Upper lobe of right lung (tissue), 1 donor: ENCODE measurements at regions not wholly inside any gene's neighbourhood (a gene's known extent, or its start where the extent isn't known, plus 50 kb on each side); places are given as distances from the start of the nearest gene placed in this dataset.
A peak's percentile ranks its signal among the peaks of the same experiment; 100 is the strongest.

Source experiments
- ATAC-seq: fragments of 200-7000 bp; cut with Tn5 transposase; one replicate; pipeline ENCODE4 v1.9.1; 2020; ENCODE audit warnings: mild to moderate bottlenecking, moderate library complexity
- DNase-seq: peaks from one replicate; pipeline ENCODE4 v3.0.0-alpha.2; 2020
- H3K27ac ChIP-seq: fragments of 200-600 bp; one replicate; pipeline ENCODE4 v1.8.0; 2022
- H3K27me3 ChIP-seq: fragments of 200-600 bp; one replicate; pipeline ENCODE4 v1.8.0; 2022; ENCODE audit warnings: mild to moderate bottlenecking
- H3K36me3 ChIP-seq: fragments of 200-600 bp; one replicate; pipeline ENCODE4 v1.8.0; 2022
- H3K4me1 ChIP-seq: fragments of 200-600 bp; one replicate; pipeline ENCODE4 v1.8.0; 2022
- H3K4me3 ChIP-seq: fragments of 200-600 bp; one replicate; pipeline ENCODE4 v1.8.0; 2022; ENCODE audit warnings: mild to moderate bottlenecking
- H3K9me3 ChIP-seq: fragments of 200-600 bp; one replicate; pipeline ENCODE4 v1.8.0; 2022
- intact Hi-C: fragments of 100-400 bp; cut with DNase I; formaldehyde crosslinking; loops from one replicate; pipeline ENCODE4 v1.11.0; 2022
- TF ChIP-seq, protein P1 (sequence below): fragments of 200-600 bp; IDR thresholded peaks from one replicate; pipeline ENCODE4 v1.8.0; 2022; ENCODE audit warnings: antibody characterized with exemption
- donor health status: DM: no; HTN: yes; CAD: no; lungs with severe emphysema.

- TF ChIP-seq, protein P1, sequence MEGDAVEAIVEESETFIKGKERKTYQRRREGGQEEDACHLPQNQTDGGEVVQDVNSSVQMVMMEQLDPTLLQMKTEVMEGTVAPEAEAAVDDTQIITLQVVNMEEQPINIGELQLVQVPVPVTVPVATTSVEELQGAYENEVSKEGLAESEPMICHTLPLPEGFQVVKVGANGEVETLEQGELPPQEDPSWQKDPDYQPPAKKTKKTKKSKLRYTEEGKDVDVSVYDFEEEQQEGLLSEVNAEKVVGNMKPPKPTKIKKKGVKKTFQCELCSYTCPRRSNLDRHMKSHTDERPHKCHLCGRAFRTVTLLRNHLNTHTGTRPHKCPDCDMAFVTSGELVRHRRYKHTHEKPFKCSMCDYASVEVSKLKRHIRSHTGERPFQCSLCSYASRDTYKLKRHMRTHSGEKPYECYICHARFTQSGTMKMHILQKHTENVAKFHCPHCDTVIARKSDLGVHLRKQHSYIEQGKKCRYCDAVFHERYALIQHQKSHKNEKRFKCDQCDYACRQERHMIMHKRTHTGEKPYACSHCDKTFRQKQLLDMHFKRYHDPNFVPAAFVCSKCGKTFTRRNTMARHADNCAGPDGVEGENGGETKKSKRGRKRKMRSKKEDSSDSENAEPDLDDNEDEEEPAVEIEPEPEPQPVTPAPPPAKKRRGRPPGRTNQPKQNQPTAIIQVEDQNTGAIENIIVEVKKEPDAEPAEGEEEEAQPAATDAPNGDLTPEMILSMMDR = no peak
- intact Hi-C loops = no loop called here
- ATAC-seq (peak; percentile 49), DNase-seq (no peak)
- Histone ChIP-seq H3K4me3 (no peak overlapping the region), H3K27me3 (peaks cover 6% of the 10 kb centered on the region), H3K9me3 (no peaks in the 10 kb centered on the region), H3K36me3 (no peaks in the 10 kb centered on the region), H3K4me1 (no peaks in the 10 kb centered on the region), H3K27ac (no peak overlapping the region)
These were observed 83.3 kb upstream of the HELT start for GRCh38 chr4:184934961-184935360.

DNA sequence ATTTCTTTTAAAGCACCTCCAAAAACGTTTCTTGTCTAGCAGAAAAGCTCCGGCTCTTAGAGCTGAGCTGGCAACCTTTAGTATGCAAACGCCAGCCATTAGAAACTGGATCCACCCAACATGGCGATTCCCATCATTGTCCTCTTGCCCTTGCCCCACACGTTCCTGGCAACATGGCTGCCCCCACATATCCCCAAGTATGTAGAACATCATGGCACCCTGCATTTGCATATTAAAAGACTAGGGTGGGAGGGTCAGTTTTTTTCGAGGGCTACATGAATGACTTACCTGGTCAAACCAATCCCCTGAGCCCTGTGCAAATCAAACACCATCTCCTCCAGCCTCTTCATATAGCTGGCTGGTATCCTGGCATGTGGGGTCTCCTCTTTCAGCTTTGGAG is 82.2 kb upstream of the HELT start:
- DNase-seq (no peak), ATAC-seq (no peak)
- TF ChIP-seq, protein P1 = no peak
- Histone ChIP-seq H3K36me3 (no peaks in the 10 kb centered on the region), H3K9me3 (no peaks in the 10 kb centered on the region), H3K4me3 (no peak overlapping the region), H3K4me1 (no peaks in the 10 kb centered on the region), H3K27ac (no peak overlapping the region), H3K27me3 (peaks cover 6% of the 10 kb centered on the region)
- intact Hi-C loops = no loop called here

DNA sequence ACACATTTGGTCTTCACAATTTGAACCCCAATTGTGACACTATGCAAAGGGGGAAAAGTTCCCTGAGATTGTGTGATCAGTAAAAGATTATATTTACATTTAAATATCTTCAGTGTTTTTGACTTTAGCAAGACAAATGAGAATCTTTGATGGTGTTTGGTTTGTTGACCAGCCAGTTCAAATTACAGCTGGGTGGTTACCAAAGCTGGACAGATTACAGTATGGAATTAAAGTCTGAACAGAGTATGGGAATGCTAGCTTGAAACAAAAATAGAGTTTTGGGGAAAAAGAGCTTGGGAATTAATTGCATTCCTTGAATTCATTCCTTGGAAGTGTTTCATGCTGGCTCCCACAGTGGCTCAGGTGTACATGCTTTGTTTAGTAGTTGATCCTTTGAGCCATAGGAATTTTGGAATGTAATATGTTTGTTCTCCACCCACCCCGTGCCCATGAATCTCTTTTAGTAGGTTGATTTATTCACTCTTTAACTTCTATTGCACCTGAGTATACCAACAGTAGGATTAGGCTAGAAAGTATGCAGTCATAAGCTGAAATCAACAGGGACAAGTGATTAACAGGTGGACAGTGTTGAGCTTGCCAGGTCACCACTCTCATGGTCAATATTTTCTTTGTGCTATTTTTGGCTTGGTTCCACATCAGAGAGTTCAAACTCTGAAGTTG is 81.1 kb upstream of the HELT start:
- intact Hi-C loops = no loop called here
- no peak for ATAC-seq

GRCh38 chr4:184937745-184938144 is 80.5 kb upstream of the HELT start:
- Histone ChIP-seq H3K27ac (no peak overlapping the region), H3K9me3 (no peaks in the 10 kb centered on the region), H3K4me3 (no peak overlapping the region), H3K4me1 (no peaks in the 10 kb centered on the region), H3K36me3 (no peaks in the 10 kb centered on the region), H3K27me3 (peaks cover 6% of the 10 kb centered on the region)
- ATAC-seq (no peak), DNase-seq (no peak)
- intact Hi-C loops = no loop called here
- TF ChIP-seq, protein P1 = no peak

More for the DNA sequence above, 81.1 kb upstream of the HELT start:
- no peaks in the 10 kb centered on the region for H3K36me3 ChIP-seq
- no peaks in the 10 kb centered on the region for H3K4me1 ChIP-seq
- peaks cover 6% of the 10 kb centered on the region for H3K27me3 ChIP-seq
- no peaks in the 10 kb centered on the region for H3K9me3 ChIP-seq
- H3K4me3 ChIP-seq = no peak overlapping the region
- DNase-seq = no peak
- TF ChIP-seq, protein P1 = no peak
- H3K27ac ChIP-seq = no peak overlapping the region

- Histone ChIP-seq H3K36me3 (no peaks in the 10 kb centered on the region), H3K27me3 (no peaks in the 10 kb centered on the region), H3K27ac (no peak overlapping the region), H3K4me3 (no peak overlapping the region), H3K9me3 (no peaks in the 10 kb centered on the region), H3K4me1 (no peaks in the 10 kb centered on the region)
- ATAC-seq (no peak), DNase-seq (no peak)
- TF ChIP-seq, protein P1 = no peak
- intact Hi-C loops = no loop called here
These were observed 79.4 kb upstream of the HELT start for GRCh38 chr4:184938871-184939270.

- Histone ChIP-seq H3K4me1 (no peaks in the 10 kb centered on the region), H3K27ac (no peak overlapping the region), H3K4me3 (no peak overlapping the region), H3K27me3 (no peaks in the 10 kb centered on the region), H3K36me3 (no peaks in the 10 kb centered on the region), H3K9me3 (no peaks in the 10 kb centered on the region)
- ATAC-seq (no peak), DNase-seq (no peak)
- intact Hi-C loops = no loop called here
- TF ChIP-seq, protein P1 = no peak
These were observed 78.3 kb upstream of the HELT start for GRCh38 chr4:184939978-184940377.
